GM03348 (cell line): ENCODE measurements at regions not wholly inside any gene's neighbourhood (a gene's known extent, or its start where the extent isn't known, plus 50 kb on each side); places are given as distances from the start of the nearest gene placed in this dataset.
A peak's percentile ranks its signal among the peaks of the same experiment; 100 is the strongest.

Source experiments
- DNase-seq: peaks from one replicate; pipeline ENCODE4 v3.0.0; 2012; ENCODE audit warnings: low spot score

GRCh38 chr2:8278709-8279354 lies 403.0 kb upstream of the ID2 start:
- DNase-seq = no peak

DNA sequence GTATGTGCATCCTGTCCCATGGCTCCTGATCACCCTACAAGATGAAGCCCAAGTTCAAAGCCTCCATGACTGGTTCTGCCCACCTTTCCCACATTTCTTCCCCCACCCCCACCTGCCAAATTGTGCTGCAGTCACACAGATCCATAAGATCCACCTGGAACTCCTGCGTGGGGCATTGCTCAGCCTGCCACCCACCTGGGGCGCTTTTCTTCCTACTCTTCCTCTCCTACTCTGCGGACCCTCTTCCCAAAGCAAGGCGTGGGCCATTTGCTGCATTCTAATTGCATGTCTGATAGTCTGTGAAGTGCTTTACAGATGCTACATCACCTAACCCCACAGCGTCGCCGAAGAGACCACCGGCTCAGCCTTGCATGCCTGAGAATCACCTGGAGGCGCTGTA lies 402.4 kb upstream of the ID2 start:
- no peak for DNase-seq

- DNase-seq = no peak
These were observed 400.6 kb upstream of the ID2 start for GRCh38 chr2:8281234-8281633.

DNA sequence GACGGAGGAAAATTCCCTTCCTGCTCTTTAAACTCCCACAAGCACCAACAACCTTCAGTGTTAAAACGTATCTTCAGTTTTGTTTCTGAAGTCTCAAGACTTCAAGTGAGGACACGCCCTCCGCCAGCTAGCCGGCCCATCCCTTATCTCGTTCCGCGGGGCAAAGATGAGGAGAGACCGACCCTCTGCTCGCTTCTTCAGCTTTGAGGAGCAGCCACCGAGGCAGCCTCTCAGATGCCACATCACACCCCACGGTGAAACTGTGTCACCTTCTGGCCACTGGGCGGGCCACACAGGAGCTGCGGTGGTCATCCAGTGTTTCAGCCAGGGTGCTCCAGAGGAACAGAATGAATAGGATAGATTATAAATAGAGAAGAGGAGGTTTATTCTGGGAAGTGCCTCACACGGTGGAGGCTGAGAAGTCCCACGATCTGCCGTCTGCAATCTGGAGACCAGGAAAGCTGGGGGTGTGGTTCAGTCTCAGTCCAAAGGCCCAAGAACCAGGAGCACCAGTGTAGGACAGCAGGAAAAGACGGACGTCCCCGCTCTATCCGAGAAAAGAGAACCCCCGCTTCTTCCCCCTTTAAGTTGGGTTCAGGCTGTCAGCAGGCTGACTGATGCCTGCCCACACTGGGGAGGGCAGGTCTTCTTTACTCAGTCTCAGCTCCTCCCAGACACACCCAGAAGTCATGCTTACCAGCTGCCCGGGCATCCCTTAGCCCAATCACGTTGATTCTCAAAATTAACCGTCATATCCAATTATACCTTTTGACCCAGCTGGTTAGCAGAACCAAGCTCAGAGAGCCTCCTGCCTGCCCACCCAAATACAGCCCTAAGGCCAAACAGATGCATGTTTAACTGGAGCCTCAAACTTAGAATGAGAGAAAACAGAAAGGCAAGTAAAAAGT lies 399.7 kb upstream of the ID2 start:
- no peak for DNase-seq

GRCh38 chr2:8282858-8283252 lies 399.0 kb upstream of the ID2 start:
- DNase-seq = no peak

- DNase-seq = peak; percentile 20
These were observed 396.8 kb upstream of the ID2 start for GRCh38 chr2:8285081-8285480.

GRCh38 chr2:8285898-8286297 lies 396.0 kb upstream of the ID2 start:
- DNase-seq = no peak

GRCh38 chr2:8288206-8288605 lies 393.6 kb upstream of the ID2 start:
- DNase-seq = no peak

GRCh38 chr2:8289111-8289510 lies 392.7 kb upstream of the ID2 start:
- DNase-seq = no peak

- DNase-seq = no peak
These were observed 391.0 kb upstream of the ID2 start for GRCh38 chr2:8290771-8291352.

- DNase-seq = no peak
These were observed 385.6 kb upstream of the ID2 start for GRCh38 chr2:8296306-8296705.

DNA sequence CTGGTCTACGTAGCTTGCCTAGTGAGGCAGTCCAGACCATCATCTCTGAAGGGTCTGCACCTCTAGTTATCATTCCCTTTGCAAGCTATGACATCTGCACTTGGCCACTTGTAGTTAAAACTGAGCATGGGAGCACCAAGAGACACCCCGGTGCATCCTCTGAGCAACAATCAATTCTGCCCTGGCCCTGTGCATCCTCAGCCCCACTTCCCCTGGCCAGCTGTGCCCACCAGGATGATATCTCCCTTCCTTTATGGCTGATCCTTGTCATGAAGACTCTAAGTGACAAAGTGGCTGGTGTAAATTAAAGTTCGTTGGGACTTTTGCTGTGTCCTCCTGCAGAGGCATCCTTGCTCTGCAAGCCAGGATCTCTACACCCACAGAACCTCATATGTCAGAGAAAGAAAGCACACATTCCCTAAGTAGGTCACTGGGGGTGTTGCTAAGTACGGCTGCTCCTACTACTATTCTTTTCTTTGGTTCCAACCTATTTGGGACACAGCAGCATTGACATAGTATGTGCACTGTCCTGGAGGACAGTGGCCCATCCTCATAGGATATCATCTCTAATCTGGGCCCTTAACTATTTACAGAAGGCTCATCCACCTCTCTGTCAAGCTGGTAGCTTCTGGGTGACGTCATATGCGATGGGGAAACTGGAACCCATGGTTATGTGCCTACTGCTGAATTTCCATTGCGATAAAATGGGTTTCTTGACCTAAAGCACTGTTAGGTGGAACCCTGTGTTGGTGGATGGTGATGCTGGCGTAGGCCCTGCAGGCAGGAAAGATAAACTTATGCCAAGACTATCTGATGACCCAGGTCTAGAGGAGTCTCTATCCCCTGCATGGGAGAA lies 384.3 kb upstream of the ID2 start:
- no peak for DNase-seq

GRCh38 chr2:8298783-8299182 lies 383.1 kb upstream of the ID2 start:
- DNase-seq = no peak

DNA sequence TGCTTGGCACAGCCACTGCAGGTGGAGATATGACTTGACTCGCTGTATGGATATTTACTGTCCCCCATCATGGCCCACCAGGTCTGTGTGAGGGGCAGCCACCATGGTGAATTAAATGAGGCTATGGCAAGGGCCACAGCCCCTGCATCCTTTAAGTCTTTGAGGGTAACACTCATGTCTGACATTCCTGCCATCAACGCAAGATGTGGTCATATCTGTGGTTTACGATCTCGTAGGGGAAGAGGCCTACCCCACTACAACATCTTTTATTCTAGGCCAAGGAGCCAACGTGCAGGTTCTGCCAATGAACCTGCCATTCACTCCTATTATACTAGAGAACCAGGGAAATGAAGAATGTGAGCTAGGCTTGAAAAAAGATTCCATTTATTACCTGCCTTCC lies 381.6 kb upstream of the ID2 start:
- no peak for DNase-seq

DNA sequence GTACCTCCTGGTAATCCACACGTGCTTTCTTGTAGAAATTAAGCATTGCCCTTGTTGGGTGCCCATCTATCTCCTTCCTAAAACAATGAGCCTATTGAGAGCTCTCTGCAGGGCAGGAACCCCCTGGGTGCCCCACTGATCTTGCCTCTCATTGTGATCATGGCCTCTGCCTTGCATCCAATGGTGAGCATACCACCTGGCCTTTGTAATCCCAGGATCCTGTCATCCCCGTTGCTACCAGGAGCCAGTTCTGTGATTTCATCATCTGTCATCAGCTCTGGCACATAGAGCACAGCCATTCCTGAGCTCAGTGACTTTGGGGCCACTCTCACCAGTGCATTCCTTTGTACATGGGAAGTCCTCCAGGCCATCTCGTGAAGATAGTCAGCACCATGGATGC lies 381.0 kb upstream of the ID2 start:
- DNase-seq = no peak

GRCh38 chr2:8303322-8303832 lies 378.5 kb upstream of the ID2 start:
- DNase-seq = no peak

GRCh38 chr2:8304821-8305766 lies 376.8 kb upstream of the ID2 start:
- no peak for DNase-seq

- DNase-seq = no peak
These were observed 375.1 kb upstream of the ID2 start for GRCh38 chr2:8306530-8307351.

DNA sequence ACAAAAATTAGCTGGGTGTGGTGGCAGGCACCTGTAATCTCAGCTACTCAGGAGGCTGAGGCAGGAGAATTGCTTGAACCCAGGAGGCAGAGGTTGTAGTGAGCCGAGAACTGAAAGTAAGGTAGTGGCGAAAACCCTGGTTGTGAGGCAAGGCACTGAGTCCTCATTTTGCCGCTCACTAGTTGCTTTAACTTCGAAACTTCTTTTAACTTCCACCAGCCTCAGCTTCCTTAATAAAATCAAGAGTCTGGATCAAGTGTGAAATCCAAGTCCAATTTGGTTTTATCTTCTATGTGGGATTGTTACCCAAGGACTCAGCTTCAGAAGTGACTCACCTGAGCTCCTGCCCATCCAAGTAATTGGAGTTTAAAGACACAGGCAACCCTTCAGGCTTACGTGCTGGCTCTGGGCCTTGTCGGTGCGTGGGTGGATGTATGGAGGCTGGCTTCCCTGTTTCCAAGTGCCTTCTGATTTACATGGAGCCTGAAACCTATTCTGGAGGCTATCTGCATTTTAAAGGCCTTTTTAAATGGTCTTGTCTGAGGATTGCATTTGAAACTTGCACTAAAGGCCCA lies 374.2 kb upstream of the ID2 start:
- DNase-seq = no peak

DNA sequence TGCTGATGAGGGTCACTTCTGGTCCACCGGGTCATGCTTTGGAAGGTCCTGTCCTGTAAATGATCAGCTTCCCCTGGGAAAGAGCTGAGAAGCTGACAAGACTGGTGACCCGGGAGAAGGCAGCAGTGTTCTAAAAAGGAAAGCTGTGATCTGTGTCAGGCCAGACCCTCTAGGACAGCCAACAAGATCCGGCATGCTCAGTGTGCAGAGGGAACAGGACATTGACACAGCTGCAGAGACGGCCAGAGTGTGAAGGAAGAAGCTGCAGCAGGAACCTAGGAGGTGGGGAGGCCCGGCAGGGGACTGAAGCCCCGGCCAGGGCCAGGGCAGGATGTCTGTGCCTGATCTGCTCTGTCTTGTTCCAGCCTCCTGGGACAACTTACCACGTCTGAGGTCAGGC lies 372.7 kb upstream of the ID2 start:
- DNase-seq = no peak
